C4-2B (cell line): ENCODE measurements at regions not wholly inside any gene's neighbourhood (a gene's known extent, or its start where the extent isn't known, plus 50 kb on each side); places are given as distances from the start of the nearest gene placed in this dataset.

Source experiments
- ZFX ChIP-seq: fragments of 450-650 bp; IDR thresholded peaks from 2 replicates; pipeline ENCODE4 v1.6.1; 2017
- TF ChIP-seq, protein P1 (sequence below): fragments of 450-650 bp; conservative IDR thresholded peaks from 2 replicates; pipeline ENCODE4 v1.5.1; 2017; ENCODE audit warnings: mild to moderate bottlenecking

DNA sequence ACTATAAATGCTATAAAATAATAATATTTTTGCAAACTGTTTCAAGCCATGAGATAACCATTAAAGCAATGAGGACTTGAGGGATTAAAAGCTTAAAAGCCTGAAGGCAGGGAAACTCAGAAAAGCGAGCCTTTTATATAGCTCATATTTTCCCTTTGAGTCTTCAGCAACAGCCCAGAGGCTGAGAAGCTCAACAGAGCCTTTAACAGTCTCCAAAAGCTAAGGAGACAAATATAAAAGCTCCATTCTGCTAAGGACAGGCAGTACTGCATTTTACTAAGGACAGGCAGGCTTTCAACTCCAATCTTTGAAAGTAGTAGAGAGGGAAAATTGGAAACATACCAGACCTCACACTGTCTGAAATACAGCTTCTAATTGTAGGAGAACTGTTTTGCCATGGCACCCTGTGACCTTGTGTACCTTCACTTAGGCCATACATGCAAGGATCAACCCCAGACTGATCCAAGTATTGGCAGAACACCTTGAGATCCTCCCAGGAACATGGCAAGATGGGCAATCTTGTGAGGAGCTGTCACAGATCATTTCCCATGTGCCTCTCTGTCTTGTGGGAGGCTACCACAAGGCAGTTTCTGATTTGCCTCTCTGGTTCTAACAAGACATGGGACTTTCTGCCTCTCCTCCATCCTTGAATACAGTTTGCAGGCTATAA is 53.1 kb upstream of the ARNT2 start:
- TF ChIP-seq, protein P1, sequence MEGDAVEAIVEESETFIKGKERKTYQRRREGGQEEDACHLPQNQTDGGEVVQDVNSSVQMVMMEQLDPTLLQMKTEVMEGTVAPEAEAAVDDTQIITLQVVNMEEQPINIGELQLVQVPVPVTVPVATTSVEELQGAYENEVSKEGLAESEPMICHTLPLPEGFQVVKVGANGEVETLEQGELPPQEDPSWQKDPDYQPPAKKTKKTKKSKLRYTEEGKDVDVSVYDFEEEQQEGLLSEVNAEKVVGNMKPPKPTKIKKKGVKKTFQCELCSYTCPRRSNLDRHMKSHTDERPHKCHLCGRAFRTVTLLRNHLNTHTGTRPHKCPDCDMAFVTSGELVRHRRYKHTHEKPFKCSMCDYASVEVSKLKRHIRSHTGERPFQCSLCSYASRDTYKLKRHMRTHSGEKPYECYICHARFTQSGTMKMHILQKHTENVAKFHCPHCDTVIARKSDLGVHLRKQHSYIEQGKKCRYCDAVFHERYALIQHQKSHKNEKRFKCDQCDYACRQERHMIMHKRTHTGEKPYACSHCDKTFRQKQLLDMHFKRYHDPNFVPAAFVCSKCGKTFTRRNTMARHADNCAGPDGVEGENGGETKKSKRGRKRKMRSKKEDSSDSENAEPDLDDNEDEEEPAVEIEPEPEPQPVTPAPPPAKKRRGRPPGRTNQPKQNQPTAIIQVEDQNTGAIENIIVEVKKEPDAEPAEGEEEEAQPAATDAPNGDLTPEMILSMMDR, result no peak
- TF ChIP-seq ZFX, result no peak
